Tibial nerve (tissue), 4 donors: ENCODE measurements at regions not wholly inside any gene's neighbourhood (a gene's known extent, or its start where the extent isn't known, plus 50 kb on each side); places are given as distances from the start of the nearest gene placed in this dataset.

Experiments
- DNase-seq, 2 donors: peaks; one replicate each; pipeline ENCODE4 v3.0.0-alpha.2; 2019; ENCODE audit warnings: low spot score in 2 of 2
- H3K27ac ChIP-seq, 4 donors: fragments of 200-600 bp; sonication (generic) in 3 of 4; one replicate each; pipeline ENCODE4 v1.5.1; 2017 to 2019; ENCODE audit warnings: mild to moderate bottlenecking in 1 of 4
- H3K27me3 ChIP-seq, 2 donors: fragments of 200-600 bp; sonication (generic) in 1 of 2; one replicate each; pipeline versions ENCODE4 v1.5.1 to v1.6.0; 2017 to 2019
- H3K36me3 ChIP-seq, 3 donors: fragments of 200-600 bp; sonication (generic); one replicate each; pipeline ENCODE4 v1.5.1; 2018 to 2019
- H3K4me1 ChIP-seq, 4 donors: fragments of 200-600 bp; sonication (generic) in 3 of 4; one replicate each; pipeline ENCODE4 v1.5.1; 2017 to 2019
- H3K4me3 ChIP-seq, 4 donors: fragments of 200-600 bp; sonication (generic) in 3 of 4; one replicate each; pipeline ENCODE4 v1.5.1; 2017 to 2019; ENCODE audit warnings: mild to moderate bottlenecking in 1 of 4, moderate library complexity in 1 of 4
- H3K9me3 ChIP-seq, 4 donors: fragments of 200-600 bp; sonication (generic) in 3 of 4; one replicate each; pipeline ENCODE4 v1.5.1; 2017 to 2019
- EP300 ChIP-seq, 2 donors: sonication (generic); formaldehyde crosslinking; IDR thresholded peaks; one replicate each; pipeline ENCODE4 v1.6.1; 2017; ENCODE audit warnings: antibody characterized with exemption in 2 of 2, mild to moderate bottlenecking in 1 of 2
- POLR2A ChIP-seq, 2 donors: fragments of 450-650 bp; IDR thresholded peaks; one replicate each; pipeline ENCODE4 v1.6.1; 2017; ENCODE audit warnings: antibody characterized with exemption in 2 of 2, mild to moderate bottlenecking in 2 of 2, moderate library complexity in 2 of 2
- WGBS, 2 donors: methylation state at CpG; one replicate each; pipeline ENCODE4 v1.1.5; 2018; 5-methylcytosine and 5-hydroxymethylcytosine counted together
- TF ChIP-seq, protein P1 (sequence below), 5 experiments: fragments of 200-600 bp in 3 of 5; fragments of 450-650 bp in 2 of 5; sonication (generic) in 3 of 5; IDR thresholded peaks; one replicate each; pipeline ENCODE4 v1.5.1; 2016 to 2019; ENCODE audit warnings: antibody characterized with exemption in 5 of 5, mild to moderate bottlenecking in 3 of 5, moderate library complexity in 2 of 5

DNA sequence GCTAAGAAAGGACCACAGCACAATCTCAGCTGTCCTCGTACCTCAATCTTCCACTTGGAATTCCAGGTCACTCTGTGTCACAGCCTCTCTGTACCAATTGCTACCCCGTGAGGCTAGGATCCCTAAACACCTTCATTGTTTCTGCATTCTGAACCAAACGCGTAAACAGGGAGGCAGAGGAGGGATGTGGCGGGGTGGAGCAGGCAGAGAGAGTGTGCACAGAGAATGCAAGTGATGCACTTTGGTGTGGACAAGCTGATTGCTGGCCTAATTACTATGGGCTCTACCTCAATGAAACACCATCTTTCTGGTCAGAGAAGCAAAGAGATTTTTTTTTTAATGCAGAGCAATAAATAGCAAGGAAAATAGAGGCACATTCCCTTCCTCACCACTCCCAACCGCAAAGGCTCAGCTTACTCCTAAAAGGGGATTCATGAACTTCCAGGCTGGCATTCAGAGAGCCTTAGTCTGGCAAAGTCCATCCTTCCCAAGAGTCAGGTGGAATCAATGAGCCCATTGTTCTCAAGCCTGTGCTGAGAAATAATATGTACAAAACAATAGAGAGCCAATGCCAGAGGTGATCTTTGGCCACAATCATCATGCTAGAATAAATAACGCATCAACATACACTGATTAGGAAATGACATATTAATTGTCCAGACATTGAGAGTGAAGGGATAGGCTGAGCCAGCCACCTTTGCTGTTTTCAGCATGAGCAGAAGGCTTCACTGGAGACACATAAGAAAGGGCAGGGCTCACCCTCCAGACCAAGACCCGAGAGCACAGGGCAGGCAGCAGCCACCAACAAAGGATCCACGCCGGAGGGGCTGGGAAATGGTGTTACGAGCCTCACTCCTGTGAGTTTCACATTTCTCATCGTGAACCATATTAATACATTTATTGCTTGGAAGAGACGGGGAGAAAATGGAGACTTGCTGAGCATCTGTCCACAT lies 278.8 kb downstream of the ENC1 start:
- 76 to 78% methylated on average over 13 of the region's 13 CpGs for WGBS, 2 donors
- no peak for TF ChIP-seq EP300 (IDR thresholded peaks at IDR 0.05)
- TF ChIP-seq, protein P1, sequence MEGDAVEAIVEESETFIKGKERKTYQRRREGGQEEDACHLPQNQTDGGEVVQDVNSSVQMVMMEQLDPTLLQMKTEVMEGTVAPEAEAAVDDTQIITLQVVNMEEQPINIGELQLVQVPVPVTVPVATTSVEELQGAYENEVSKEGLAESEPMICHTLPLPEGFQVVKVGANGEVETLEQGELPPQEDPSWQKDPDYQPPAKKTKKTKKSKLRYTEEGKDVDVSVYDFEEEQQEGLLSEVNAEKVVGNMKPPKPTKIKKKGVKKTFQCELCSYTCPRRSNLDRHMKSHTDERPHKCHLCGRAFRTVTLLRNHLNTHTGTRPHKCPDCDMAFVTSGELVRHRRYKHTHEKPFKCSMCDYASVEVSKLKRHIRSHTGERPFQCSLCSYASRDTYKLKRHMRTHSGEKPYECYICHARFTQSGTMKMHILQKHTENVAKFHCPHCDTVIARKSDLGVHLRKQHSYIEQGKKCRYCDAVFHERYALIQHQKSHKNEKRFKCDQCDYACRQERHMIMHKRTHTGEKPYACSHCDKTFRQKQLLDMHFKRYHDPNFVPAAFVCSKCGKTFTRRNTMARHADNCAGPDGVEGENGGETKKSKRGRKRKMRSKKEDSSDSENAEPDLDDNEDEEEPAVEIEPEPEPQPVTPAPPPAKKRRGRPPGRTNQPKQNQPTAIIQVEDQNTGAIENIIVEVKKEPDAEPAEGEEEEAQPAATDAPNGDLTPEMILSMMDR (IDR thresholded peaks at IDR 0.05): no peak
- no peak for TF ChIP-seq POLR2A (IDR thresholded peaks at IDR 0.05)
- H3K36me3 ChIP-seq: no peaks in the 10 kb centered on the region
- no peak for DNase-seq
- no peaks in the 10 kb centered on the region for H3K27me3 ChIP-seq
- no peak overlapping the region for H3K27ac ChIP-seq
- peaks cover 0 to 15% (median 4%) of the 10 kb centered on the region in 4 donors for H3K4me1 ChIP-seq
- no peak overlapping the region for H3K4me3 ChIP-seq
- peaks cover 0 to 10% (median 0%) of the 10 kb centered on the region in 4 donors for H3K9me3 ChIP-seq

DNA sequence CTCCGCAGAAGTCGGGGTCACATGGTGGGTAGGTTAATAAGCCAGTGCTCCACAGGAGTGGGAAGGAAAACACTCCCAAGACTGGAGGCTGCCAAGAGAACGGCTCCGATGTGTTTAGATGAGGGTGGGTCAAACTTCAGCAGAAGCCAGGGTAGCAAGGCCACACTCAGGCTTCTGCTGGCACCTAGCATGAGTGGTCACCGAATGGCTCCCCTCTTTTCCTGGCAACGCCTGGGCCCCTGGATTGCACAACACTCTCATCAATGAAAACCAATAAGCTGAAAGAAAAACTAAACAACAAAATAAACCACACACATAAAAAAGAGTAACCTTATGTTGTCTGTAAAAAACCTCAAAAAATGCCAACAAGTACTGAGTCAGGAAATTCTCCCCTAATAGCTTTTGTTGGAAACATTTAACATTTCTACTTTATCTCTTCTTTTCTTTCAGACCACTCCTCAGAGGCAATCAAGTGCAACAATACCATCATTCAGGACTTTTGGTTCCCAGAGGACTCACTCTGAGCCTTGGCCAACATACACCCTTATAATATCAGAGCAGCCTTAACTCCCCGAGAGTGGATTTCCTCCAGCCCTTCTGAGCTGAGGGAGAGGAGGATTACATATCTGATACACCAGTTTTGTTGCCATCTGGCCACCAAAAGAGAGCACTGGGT lies 279.9 kb downstream of the ENC1 start:
- no peak for TF ChIP-seq POLR2A (IDR thresholded peaks at IDR 0.05)
- no peak for TF ChIP-seq EP300 (IDR thresholded peaks at IDR 0.05)
- no peaks in the 10 kb centered on the region for H3K27me3 ChIP-seq
- no peak overlapping the region for H3K4me3 ChIP-seq
- DNase-seq: no peak
- peak overlapping the region in 1 of 4 donors; percentile 14 for H3K27ac ChIP-seq
- peaks cover 0 to 3% (median 0%) of the 10 kb centered on the region in 4 donors for H3K9me3 ChIP-seq
- H3K4me1 ChIP-seq: peaks cover 0 to 15% (median 4%) of the 10 kb centered on the region in 4 donors
- H3K36me3 ChIP-seq: no peaks in the 10 kb centered on the region
- WGBS, 2 donors: 36 to 45% methylated on average over 7 of the region's 7 CpGs

DNA sequence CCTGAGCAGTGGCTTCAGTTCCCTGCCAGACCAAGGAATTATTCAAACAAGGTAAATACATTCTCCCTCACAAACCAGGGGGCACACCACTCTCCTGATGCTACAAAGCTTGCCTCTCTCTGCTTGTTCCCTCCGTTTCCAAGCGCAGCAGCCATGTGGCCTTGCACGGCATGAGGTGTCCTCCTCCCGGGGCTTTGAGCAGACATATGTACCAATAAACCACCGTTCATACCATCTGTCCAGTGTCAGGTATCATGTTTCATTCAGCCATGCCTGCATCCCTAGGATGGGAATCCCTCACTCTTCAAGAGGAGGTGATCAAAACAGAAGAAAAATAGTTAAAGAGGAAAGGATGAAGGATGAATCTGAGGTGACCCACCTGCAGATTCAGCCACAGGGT lies 282.7 kb downstream of the ENC1 start:
- Histone ChIP-seq H3K27ac (no peak overlapping the region), H3K27me3 (no peaks in the 10 kb centered on the region), H3K36me3 (no peaks in the 10 kb centered on the region), H3K4me1 (peaks cover 0 to 15% (median 4%) of the 10 kb centered on the region in 4 donors), H3K4me3 (no peak overlapping the region), H3K9me3 (no peaks in the 10 kb centered on the region)
- DNase-seq: no peak
- TF ChIP-seq, protein P1 (IDR thresholded peaks at IDR 0.05): no peak
- TF ChIP-seq EP300 (IDR thresholded peaks at IDR 0.05) (no peak), POLR2A (IDR thresholded peaks at IDR 0.05) (no peak)
- 56% methylated on average over 5 of the region's 5 CpGs for WGBS, 2 donors

DNA sequence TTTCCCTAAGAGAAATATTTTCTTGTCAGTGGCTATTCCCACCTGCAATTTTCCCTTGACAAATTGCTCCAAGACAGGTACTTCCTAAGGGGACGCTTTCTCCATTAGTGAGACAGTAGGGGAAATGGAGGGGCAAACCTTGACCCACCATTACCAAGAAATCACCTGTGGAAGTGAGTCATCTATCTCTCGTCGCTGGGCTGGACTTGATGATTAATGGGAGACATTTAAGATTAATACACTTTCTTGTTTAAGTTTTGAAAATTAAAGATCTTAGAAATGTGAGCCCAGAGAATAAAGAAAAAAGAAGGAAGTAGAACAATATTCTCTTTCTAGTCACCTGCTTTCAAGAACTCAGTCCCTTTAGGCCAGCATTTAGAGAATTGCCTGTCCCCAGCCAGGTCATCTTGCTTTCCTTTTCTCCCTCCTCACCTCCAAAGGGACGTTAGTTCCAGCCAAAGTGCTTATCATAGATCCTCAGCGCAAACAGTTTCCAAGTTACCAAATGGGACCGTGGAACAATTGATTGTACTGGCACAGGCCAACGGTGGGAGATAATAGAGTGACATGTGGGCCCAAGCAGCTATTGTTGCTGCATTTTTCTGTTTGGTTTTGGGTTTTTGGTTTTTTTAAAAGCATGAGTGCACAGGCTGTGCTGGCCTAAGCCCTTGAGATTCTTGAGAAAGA lies 284.4 kb downstream of the ENC1 start:
- no peak overlapping the region for H3K27ac ChIP-seq
- no peak for DNase-seq
- TF ChIP-seq EP300 (IDR thresholded peaks at IDR 0.05) (no peak), POLR2A (IDR thresholded peaks at IDR 0.05) (no peak)
- TF ChIP-seq, protein P1 (IDR thresholded peaks at IDR 0.05): no peak
- peaks cover 0 to 8% (median 2%) of the 10 kb centered on the region in 4 donors for H3K4me1 ChIP-seq
- H3K4me3 ChIP-seq: no peak overlapping the region
- H3K9me3 ChIP-seq: no peaks in the 10 kb centered on the region
- H3K27me3 ChIP-seq: no peaks in the 10 kb centered on the region
- WGBS, 2 donors: 82 to 88% methylated on average over 7 of the region's 7 CpGs
- no peaks in the 10 kb centered on the region for H3K36me3 ChIP-seq

DNA sequence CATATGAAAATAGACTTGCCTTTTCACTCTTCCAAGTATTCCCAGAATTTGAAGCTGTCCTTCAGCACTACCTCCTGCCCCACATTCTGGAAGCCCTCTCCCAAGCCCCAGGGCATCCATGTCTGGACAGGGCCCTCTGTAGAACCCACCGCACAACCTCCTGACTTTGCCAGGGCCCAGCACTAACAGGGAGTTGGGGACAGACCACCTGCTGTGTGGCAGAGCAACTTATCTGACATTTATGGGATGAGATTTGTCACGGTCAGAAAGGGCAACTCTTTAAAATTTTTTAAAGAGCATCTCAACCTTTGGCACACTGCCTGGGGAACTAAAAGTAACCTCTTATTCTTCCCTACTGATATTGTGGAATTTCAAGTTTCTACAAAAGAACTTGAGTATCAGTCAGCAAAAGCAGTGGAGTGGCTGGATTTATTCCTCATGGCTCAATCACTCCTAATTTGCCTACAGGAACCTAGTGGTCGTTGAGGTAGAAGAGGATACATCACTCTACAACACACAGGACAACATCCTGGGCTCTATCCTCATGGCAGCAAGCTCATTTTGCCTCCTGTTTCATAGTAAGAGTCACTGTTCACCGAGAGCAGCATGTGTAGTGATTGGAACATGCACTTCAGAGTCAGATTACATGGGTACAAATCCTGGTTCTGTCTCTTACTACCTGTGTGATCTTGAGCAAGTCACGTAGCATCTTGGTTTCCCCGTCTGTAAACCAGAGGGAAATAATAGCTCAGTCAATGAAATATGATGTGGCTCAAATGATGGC lies 285.3 kb downstream of the ENC1 start:
- no peak for DNase-seq
- H3K4me3 ChIP-seq: no peak overlapping the region
- H3K27ac ChIP-seq: no peak overlapping the region
- H3K27me3 ChIP-seq: no peaks in the 10 kb centered on the region
- TF ChIP-seq POLR2A (IDR thresholded peaks at IDR 0.05) (no peak), EP300 (IDR thresholded peaks at IDR 0.05) (no peak)
- TF ChIP-seq, protein P1 (IDR thresholded peaks at IDR 0.05): no peak
- no peaks in the 10 kb centered on the region for H3K36me3 ChIP-seq
- WGBS, 2 donors: 77 to 83% methylated on average over 6 of the region's 6 CpGs
- no peaks in the 10 kb centered on the region for H3K4me1 ChIP-seq
- H3K9me3 ChIP-seq: peaks cover 0 to 7% (median 0%) of the 10 kb centered on the region in 4 donors
